HG02981 (cell line): ENCODE measurements at regions not wholly inside any gene's neighbourhood (a gene's known extent, or its start where the extent isn't known, plus 50 kb on each side); places are given as distances from the start of the nearest gene placed in this dataset.
"Not testable (repeated sequence)": the region's sequence is repeated elsewhere in the genome, so short reads cannot be mapped to it uniquely, and the experiment has no call there.

ENCODE experiments used
- ATAC-seq: cut with Tn5 transposase; IDR thresholded peaks from one replicate; pipeline ENCODE4 v1.9.1; 2021; ENCODE audit warnings: mild to moderate bottlenecking, moderate library complexity; ENCODE audit not compliant: unreplicated experiment

DNA sequence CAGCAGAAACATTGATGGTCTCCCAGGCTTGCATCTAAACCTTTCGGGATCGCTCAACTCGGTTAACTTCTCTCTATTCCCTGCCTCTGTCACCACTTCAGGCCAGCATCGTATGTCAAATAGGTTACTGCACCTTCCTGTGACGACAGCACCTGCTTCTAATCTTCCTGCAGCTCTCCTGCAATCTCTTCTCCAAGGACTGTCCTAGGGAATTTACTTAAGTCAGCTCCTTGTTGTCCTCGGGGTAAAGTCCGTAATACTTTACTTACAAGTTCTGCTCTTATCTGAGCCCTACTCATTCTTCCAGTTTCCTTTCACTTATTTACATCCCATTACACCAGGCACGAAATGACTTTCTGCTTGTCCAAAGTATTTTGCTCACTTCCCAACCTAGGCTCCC lies 372.7 kb upstream of the AKR1E2 start:
- ATAC-seq, result no peak

DNA sequence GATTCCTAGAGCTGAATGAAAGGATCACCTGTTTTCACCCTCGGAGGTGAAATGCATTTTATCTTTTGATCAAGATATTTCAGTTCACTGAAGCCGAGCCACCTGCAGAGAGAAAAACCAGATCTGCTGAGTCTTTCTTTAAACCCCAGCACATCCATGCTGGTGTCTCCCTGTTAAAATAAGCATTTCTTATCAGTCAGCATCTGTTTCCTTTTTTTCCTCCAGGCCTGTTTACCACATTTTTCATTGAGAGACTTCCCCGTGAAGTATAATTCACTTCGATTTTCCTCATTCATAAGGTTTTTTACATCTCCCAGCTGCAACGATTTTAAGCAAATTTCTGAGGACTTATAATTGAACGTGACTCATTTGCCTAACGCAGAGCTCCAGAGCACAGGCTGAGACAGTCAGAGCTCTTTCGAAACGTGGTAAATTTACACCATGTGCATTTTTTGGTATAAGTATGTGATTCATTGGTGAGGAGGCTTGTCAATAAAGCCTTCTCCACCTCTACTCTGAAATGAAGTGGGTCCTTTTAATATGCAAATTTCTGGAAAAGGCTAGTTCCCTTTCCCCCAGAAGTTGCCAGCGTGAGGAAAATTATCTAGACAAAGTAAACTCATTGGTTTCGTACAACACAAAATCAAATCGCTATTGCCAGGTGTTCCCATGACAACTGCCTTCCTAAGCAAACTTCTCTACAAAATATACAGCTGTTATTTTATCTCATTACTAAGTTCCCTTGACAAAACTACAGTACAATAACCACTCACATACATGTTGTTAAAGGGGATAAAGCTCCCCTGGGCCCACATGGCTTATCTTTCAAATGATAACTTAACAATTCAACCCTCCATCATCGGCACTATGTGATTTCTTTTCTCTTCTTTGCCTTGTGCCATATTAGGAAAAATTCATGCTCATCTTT lies 374.8 kb upstream of the AKR1E2 start:
- no peak for ATAC-seq

DNA sequence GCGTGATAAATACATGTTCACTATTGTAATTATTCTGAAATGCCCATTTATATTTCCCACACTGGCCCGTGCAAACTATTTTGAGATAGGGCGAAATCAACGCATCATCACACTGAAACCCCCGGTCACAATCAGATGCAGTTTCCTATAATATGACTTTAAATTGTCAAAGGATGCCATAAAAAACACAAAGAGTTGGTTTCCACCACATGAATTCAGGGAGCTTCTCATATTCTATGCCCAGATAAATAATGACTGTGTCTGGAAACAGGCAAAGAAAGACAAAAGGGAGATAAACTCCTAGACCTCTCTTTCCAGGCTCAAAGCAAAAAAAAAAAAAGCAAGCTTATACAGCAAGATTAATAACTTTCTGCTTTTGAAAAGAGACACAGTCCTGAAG lies 375.8 kb upstream of the AKR1E2 start:
- no peak for ATAC-seq

DNA sequence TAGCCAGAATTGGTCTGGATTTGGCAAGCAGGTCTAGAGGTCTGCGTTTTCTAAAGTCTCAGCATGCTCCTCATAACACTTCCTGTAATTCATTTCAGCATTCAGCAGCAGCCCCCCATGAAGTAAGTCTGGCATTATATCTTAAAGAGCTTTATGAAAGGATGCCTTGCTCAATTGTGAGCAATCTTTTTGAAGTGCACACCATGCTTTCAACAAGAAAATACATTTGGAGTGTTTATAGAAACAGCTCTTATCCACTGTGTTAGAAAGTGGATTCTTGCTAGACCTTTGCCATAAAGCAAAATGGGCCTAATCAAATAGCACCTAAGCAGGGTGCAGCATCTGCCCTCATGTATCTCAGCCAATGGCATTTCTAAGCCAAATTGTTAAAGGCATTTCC lies 378.0 kb upstream of the AKR1E2 start:
- no peak for ATAC-seq

DNA sequence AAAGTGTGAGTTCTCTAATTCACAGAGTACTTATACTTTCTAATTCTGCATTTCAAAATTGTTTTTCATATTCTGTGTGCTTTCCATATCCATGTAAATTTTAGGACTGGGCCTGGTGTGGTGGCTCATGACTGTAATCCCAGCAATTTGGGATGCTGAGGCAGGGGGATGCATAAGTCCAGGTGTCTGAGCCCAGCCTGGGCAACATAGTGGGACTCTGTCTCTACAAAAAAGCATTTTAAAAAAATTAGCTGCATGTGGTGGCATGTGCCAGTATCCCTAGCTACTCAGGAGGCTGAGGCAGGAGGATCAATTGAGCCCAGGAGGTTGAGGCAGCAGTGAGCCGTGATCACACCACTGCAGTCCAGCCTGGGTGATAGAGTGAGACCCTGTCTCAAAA lies 382.6 kb upstream of the AKR1E2 start:
- no peak for ATAC-seq

DNA sequence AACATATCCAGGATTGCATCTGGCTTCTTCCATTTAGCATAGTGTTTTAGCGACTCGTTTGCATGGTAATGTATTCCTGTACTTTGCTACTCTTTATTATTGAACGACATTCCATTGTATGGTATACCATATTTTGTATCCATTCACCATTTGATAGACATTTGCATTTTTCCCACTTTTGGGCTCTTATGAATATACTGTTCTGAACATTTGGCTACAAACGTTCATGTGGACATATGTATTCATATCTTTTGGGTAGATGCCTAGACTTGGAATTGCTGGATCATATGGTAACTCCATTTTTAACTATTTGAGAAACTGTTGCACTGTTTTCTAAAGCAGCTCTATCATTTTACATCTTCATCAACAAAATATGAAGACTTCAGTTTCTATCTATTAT lies 383.7 kb upstream of the AKR1E2 start:
- ATAC-seq, result no peak

DNA sequence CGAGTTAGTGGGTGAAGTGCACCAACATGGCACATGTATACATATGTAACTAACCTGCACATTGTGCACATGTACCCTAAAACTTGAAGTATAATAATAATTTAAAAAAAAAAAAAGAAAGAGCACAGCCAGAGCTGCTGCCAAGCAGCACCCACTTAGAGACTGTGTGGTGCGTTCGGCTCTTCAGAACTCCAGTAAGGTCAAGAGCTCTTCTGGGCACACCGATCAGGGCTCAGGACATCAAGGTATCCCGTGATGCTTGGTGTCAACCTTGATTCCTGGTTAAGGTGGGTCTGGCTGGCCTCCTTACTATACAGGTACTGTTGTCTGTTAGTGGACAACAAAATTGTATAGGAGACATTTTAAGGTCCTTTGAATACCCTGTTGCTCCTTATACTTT lies 385.7 kb upstream of the AKR1E2 start:
- ATAC-seq, result no peak

DNA sequence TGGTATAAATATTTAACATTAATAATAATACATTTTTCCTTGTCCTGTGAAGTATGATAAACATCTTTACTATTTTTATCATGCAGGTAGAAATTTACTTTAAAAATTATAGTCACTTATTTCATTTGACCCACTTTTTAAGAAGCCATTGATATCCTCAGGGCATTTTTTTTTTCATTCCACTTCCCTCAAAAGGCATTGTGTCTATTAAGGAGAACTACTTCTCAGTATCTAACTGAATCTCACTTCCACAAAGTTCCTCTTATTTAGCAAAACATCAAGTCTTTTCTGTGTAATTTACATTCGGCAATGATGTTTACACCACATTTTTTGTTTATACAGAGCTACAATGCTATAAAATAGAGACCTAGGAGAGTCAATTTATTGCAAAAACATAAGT lies 388.2 kb upstream of the AKR1E2 start:
- no peak for ATAC-seq

DNA sequence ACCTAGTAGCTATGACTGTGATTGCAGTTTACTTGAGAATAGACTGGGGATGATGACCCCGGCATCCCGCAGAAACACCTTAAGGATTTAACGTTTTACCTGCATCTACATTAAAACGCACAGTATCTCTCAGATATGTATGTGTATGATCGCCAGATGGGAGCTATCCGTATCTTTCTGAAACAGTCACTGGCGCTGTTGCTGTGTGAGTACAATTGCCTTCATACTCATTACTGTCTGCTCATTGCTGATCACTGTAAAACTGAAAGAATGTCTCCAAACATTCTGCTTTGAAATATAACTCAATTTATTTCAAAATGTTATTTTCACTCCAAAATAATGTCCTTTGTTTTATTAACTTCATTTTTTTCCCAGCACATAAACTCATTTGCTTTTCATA lies 388.9 kb upstream of the AKR1E2 start:
- ATAC-seq, result no peak

DNA sequence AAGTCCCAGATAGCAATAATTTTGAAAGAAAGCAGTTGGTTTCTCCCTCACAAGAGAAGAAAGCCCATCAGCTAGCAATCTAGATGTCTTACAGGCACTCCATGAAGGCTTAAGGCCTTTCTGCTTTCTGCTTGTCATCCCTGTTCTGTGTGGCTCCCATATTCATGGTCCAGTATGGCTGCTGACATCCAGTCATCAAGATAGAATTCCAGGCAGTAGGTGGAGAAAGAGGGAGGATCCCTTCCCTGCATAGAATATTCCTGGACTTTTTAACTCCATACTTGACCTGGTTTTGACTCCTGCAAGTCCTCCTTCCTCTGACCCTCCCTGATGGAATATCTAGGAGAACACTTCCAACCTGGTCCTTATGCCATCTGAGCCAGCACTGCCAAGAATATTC lies 389.9 kb upstream of the AKR1E2 start:
- ATAC-seq, result no peak

DNA sequence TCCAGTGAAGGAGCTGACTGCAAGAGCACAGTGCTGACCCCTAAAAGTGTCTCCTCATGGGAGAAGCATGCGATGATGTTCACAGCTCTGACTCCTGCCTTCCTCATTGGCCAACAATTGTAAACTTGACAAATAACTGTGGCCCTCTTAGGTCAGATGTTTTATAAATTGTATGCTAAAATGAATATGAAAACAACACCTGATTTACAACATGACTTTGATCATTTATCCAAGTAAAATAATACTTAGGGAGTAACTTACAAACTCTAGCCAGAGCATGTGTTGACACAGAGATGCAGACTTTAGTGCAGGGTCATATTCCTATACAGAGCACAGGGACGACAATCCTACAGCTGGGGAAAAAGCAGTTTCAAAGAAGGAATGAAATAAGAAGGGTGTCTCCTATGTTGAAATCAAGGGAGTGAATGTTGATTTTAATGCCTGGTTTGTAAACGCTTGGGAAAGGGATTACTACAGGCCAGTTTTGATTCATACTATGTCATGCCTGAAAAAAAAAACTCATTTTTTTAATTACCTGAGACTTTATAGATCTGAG lies 391.4 kb upstream of the AKR1E2 start:
- ATAC-seq, result no peak

DNA sequence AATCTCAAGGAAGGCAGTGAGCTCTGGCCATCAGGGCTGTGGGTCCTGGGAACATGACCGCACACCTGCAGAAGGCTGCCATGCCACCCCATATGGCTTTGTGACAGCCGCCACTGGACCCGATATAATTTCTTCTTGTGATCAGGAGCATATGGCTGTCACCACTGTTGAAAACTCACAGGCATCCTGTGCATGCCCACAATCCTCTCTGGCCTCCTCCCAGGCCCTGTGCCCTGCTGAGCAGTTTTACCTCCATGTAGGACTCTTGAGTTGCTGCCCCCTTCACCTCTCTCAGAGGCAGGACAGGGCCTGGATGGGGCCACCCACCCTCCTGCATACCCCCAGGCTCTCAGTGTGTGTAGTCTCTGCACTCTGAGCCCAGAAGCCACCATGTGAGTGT lies 391.9 kb upstream of the AKR1E2 start:
- ATAC-seq, result no peak

DNA sequence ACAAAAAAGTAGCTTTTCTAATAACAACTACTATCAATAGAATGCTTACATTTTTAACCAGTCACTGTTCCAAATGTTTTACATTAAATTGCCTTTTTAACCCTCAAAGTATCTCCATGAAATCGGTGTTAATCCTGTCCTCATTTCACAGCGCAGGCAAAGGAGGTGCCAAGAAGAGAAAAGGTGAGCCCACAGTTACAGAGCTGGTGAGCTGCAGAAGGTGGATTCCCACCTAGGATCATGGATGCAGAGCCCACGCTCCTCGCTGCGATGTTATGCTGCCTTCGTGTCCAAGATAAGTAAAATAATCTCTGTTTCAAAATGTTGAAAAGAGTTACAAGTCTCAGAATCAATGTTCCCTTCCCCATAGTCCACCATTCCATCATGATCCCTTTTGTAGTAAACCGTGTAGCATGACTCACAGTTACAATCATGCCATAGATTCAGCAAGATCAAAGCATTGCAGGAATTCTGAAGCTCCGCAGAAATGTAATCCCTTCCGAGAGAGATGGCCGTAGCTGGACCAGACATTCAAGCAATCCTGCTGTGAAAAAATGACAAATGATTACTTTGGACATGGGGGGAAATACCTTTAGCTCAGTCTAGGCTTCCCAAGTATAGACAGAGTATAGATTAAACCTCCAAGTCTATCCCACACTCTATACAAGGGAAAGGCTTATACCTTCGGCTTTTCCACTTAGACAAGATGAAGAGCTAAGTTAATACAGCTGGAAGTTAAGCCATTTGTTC lies 394.7 kb upstream of the AKR1E2 start:
- ATAC-seq, result no peak

DNA sequence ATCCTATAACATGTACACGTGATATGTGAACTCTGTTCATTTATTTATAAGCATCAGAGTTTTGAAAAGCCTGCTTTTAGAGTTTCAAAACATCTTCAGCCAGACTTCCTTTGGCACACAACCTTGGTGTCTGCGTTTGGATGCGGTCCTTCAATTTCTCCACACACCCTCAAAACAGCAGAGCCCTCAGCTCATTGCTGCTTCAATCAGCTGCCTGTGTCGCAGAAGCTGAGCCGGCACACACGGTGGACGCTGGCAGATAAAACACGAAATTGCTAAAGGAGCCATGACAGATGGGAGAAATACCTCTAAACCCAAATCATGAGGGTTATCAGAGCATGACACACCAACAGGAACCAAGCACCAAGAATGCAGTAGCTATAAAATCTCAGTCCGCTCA lies 396.4 kb upstream of the AKR1E2 start:
- no peak for ATAC-seq

DNA sequence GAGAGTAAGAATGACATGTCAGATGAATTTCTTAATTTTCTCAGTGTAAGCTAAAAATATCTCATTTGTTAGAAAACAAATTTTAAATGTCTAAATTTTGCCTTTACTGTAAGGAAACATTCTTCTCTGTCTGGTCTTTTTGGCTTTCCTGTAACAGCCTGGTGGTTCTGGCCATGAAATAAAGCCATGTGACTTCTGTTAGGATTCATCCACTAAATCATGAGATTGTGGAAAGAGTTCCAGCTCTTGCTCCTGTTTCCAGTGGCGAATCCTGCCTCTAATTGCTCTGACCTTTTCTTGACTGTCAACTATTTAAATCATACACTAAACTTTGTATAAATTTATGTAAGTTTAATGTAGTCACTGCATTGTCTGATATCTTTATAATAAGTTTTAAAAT lies 398.5 kb upstream of the AKR1E2 start:
- ATAC-seq, result no peak

DNA sequence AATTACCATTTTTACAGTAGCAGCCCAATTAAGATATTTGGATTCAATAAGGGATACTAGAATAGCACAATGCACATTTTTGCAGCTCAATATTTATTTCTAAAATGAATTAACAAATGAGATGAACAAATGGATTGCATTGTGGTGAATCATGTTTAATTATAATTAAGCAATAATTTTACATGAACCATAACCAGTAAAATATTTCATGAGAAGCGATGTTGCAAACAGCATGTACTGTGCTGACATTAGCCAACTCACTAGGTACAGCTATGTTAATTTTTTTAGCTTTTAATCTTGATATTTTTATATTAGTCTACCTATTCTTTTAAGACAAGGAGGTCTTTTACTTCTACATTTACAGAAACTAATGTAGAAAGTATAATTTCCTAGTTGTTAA lies 399.1 kb upstream of the AKR1E2 start:
- no peak for ATAC-seq

DNA sequence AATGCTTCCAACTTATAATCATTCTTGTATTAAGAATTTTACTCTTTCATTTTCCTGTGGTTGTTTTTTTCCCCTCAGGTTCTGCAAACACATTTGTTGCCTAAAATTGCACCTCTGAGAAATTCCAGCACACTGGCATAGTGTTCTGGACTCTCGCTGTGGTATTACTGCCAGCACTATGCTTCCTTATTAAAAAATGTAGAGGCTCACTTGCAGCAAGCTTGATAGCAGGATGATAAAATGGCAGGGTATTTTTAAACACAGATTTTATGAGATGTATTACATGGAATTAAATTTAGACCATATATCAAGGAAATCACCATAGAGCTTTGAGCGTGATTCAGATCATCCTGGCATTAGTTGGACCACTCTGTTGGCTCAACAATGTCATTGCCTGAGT lies 416.7 kb upstream of the AKR1E2 start:
- ATAC-seq, result no peak

DNA sequence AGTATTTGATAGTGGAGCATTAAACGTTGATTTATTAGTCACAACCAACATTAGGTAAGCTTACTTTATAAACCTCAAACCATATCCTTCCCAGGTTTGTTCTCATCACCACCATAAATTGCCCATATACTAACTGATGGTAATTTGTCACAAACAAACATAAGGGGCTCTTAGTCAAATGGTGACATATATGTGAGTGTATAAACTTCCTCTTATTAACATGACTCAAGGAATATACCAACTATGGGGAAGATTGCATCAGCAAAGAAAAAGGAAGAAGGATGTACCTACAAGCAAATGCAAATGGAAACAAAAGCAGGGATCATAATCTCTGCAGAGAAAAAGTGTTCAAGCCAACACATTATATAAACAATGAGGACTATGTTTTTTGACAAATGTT lies 418.2 kb upstream of the AKR1E2 start:
- no peak for ATAC-seq

DNA sequence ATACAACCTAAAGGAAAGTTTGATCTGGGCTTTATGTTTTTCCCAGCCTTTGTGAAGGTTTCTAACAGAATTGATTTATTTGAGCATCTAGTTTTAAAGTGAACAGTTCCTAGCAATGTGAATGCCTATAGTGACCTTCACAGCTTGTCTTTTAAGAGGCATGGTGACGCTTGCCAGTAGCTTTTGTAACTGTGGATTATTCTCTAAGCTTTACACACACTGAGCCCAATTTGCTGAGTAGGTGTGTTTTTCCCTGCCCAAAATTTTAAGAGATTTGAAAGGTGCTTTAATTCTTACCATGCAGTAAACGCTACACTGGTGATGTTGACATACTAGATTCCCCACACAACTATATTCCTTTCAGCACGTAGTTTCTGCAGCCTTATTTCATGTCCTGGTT lies 420.2 kb upstream of the AKR1E2 start:
- no peak for ATAC-seq

DNA sequence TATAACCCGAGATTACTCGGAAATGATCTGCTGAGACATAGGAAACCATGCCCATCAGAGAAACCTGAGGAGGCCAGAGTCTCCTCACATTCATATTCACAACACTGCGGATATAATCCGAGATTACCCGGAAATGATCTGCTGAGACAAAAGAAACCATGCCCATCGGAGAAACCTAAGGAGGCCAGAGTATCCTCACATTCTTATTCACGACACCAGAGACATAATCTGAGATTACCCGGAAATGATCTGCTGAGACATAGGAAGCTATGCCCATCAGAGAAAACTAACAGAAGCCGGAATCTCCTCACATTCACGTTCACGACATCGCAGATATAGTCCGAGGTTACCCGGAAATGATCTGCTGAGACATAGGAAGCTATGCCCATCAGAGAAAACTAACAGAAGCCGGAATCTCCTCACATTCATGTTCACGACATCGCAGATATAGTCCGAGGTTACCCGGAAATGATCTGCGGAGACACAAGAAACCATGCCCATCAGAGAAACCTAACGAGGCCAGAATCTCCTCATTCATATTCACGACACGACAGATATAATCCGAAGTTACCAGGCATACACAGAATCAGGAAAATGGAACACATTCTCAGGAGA lies 422.3 kb upstream of the AKR1E2 start:
- no peak for ATAC-seq

DNA sequence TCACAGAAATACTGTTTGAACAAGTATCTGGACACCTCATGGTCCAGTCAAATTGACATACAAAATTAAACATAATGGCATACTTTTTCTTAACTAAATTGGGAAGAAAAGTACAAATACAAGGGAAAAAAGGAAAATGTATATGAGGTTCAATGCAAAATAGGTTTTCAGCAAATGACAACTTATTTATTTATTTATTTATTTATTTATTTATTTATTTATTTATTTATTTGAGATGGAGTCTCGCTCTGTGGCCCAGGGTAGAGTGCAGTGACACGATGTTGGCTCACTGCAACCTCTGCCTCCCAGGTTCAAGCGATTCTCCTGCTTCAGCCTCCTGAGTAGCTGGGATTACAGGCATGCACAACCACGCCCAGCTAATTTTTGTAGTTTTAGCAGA lies 424.9 kb upstream of the AKR1E2 start:
- ATAC-seq, result not testable (repeated sequence)

DNA sequence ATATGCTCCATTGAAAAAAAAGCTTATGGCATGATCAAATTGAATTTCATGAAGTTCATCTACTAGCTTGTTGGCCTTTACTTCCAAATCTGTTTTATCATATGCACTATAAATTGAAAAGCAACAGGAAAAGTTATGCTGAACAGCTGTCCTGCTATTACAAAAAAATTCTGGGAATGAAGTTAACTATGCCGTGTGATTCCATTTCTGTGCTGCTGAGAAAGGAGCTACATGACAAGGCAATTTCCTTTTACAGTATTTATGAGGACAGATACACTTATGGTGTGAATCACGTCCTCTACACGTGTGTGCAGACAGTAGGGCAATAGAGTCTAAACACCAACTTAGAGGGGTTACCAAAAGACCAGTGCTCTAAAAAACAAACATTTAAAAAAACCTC lies 426.5 kb upstream of the AKR1E2 start:
- ATAC-seq, result no peak
